ENCODE measurements at regions not wholly inside any gene's neighbourhood (a gene's known extent, or its start where the extent isn't known, plus 50 kb on each side); places are given as distances from the start of the nearest gene placed in this dataset.

- TF ChIP-seq CTCF (tag by site-specific recombination; IDR thresholded peaks at IDR 0.05) (no peak), ZBTB20 (tag by site-specific recombination; IDR thresholded peaks at IDR 0.05) (no peak), MZF1 (tag by site-specific recombination; IDR thresholded peaks at IDR 0.05; ENCODE audit: borderline replicate concordance) (no peak), ZNF19 (tag by site-specific recombination; IDR thresholded peaks at IDR 0.05; ENCODE audit: low read depth) (no peak), KLF16 (tag by site-specific recombination; IDR thresholded peaks at IDR 0.05) (no peak), FEZF1 (tag by site-specific recombination; IDR thresholded peaks at IDR 0.05) (no peak), ZBTB26 (tag by site-specific recombination; optimal IDR thresholded peaks at IDR 0.05) (no peak)
Observed at GRCh38 chr7:80362010-80362618, 149.8 kb downstream of the GNAT3 start.

Measured in HEK293 (cell line).